ENCODE measurements at regions not wholly inside any gene's neighbourhood (a gene's known extent, or its start where the extent isn't known, plus 50 kb on each side); places are given as distances from the start of the nearest gene placed in this dataset.

DNA sequence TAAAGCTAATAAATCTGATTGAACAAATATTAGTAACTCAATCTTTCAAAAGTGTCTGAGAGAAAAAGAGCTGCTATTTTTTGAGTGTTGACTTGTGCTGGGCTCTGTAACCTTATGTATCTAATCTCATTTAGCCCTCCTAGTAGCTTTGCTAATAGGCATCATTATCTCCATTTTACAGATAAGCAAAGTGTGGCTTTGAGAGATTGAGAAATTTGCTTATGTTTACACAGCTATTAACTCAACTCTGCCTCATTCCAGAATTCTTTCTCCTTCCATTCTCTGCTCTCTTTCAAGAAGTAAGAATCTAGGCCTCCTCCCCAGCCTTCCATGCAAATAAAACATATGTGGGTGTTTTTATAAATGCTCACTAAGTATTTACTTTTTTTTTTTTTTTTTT, 137.8 kb downstream of the GATA3 start (continued):
- TF ChIP-seq EHMT2 (IDR thresholded peaks at IDR 0.05; ENCODE audit: low read depth) (no peak), RAD21 (conservative IDR thresholded peaks at IDR 0.05 in 1 of 2, IDR thresholded peaks at IDR 0.05 in 1 of 2) (no peak), CHD2 (IDR thresholded peaks at IDR 0.05; ENCODE audit: low read length, partially characterized antibody) (no peak), HDAC2 (IDR thresholded peaks at IDR 0.05) (no peak), FOSB (CRISPR knock-in tag; IDR thresholded peaks at IDR 0.05) (no peak), CHD4 (IDR thresholded peaks at IDR 0.05; ENCODE audit: borderline replicate concordance) (no peak), ZFP36 (IDR thresholded peaks at IDR 0.05; ENCODE audit: borderline replicate concordance, partially characterized antibody) (no peak)
- TF ChIP-seq, protein P1, sequence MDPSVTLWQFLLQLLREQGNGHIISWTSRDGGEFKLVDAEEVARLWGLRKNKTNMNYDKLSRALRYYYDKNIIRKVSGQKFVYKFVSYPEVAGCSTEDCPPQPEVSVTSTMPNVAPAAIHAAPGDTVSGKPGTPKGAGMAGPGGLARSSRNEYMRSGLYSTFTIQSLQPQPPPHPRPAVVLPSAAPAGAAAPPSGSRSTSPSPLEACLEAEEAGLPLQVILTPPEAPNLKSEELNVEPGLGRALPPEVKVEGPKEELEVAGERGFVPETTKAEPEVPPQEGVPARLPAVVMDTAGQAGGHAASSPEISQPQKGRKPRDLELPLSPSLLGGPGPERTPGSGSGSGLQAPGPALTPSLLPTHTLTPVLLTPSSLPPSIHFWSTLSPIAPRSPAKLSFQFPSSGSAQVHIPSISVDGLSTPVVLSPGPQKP (IDR thresholded peaks at IDR 0.05; ENCODE audit: low read depth, low read length), result no peak
- TF ChIP-seq, protein P2, sequence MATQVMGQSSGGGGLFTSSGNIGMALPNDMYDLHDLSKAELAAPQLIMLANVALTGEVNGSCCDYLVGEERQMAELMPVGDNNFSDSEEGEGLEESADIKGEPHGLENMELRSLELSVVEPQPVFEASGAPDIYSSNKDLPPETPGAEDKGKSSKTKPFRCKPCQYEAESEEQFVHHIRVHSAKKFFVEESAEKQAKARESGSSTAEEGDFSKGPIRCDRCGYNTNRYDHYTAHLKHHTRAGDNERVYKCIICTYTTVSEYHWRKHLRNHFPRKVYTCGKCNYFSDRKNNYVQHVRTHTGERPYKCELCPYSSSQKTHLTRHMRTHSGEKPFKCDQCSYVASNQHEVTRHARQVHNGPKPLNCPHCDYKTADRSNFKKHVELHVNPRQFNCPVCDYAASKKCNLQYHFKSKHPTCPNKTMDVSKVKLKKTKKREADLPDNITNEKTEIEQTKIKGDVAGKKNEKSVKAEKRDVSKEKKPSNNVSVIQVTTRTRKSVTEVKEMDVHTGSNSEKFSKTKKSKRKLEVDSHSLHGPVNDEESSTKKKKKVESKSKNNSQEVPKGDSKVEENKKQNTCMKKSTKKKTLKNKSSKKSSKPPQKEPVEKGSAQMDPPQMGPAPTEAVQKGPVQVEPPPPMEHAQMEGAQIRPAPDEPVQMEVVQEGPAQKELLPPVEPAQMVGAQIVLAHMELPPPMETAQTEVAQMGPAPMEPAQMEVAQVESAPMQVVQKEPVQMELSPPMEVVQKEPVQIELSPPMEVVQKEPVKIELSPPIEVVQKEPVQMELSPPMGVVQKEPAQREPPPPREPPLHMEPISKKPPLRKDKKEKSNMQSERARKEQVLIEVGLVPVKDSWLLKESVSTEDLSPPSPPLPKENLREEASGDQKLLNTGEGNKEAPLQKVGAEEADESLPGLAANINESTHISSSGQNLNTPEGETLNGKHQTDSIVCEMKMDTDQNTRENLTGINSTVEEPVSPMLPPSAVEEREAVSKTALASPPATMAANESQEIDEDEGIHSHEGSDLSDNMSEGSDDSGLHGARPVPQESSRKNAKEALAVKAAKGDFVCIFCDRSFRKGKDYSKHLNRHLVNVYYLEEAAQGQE (IDR thresholded peaks at IDR 0.05), result no peak

DNA sequence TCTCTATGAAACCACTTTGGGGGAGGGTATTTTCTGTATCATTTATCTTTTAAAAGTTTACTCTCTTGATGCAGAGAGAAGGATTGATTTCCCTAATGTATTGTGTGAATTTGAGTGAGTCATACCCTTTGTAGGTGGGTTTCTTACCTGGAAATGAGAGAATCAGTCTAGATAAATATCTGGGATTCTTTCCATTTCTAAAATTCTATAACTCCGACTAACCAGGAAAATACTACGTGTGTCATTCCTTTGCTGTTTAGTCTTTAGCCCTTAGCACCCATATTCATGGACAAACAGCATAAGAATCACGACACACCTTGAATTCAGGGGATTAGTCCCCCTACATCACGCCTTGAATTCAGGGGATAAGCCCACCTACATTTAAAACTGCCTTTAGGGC, 139.1 kb downstream of the GATA3 start:
- no peaks in the 10 kb centered on the region for H3K9me3 ChIP-seq
- ATAC-seq, result no peak
- no peak overlapping the region for H3K27ac ChIP-seq
- POLR2A ChIA-PET, result no interaction called here
- no peak for FAIRE-seq
- TF ChIP-seq KDM5A (IDR thresholded peaks at IDR 0.05) (no peak), JUN (IDR thresholded peaks at IDR 0.05) (no peak), NPAS2 (CRISPR knock-in tag; IDR thresholded peaks at IDR 0.05; ENCODE audit: borderline replicate concordance) (no peak), GATA3 (IDR thresholded peaks at IDR 0.05; ENCODE audit: borderline replicate concordance) (no peak), ZSCAN20 (CRISPR knock-in tag; IDR thresholded peaks at IDR 0.05) (no peak), HOXA7 (CRISPR knock-in tag; IDR thresholded peaks at IDR 0.05) (no peak), CEBPB (IDR thresholded peaks at IDR 0.05) (no peak), MYC (IDR thresholded peaks at IDR 0.05; ENCODE audit: borderline replicate concordance, low read length) (no peak), TP53 (CRISPR knock-in tag; IDR thresholded peaks at IDR 0.05) (no peak), RNF2 (IDR thresholded peaks at IDR 0.05; ENCODE audit: borderline replicate concordance, low read depth) (no peak), CHD2 (IDR thresholded peaks at IDR 0.05; ENCODE audit: low read length, partially characterized antibody) (no peak), MAFK (IDR thresholded peaks at IDR 0.05; ENCODE audit: partially characterized antibody) (no peak), PHF8 (IDR thresholded peaks at IDR 0.05; ENCODE audit: borderline replicate concordance, low read depth) (no peak), MAZ (IDR thresholded peaks at IDR 0.05; ENCODE audit: borderline replicate concordance, low read depth, low read length) (no peak), CHD4 (IDR thresholded peaks at IDR 0.05; ENCODE audit: borderline replicate concordance) (no peak)
- TF ChIP-seq, protein P3, sequence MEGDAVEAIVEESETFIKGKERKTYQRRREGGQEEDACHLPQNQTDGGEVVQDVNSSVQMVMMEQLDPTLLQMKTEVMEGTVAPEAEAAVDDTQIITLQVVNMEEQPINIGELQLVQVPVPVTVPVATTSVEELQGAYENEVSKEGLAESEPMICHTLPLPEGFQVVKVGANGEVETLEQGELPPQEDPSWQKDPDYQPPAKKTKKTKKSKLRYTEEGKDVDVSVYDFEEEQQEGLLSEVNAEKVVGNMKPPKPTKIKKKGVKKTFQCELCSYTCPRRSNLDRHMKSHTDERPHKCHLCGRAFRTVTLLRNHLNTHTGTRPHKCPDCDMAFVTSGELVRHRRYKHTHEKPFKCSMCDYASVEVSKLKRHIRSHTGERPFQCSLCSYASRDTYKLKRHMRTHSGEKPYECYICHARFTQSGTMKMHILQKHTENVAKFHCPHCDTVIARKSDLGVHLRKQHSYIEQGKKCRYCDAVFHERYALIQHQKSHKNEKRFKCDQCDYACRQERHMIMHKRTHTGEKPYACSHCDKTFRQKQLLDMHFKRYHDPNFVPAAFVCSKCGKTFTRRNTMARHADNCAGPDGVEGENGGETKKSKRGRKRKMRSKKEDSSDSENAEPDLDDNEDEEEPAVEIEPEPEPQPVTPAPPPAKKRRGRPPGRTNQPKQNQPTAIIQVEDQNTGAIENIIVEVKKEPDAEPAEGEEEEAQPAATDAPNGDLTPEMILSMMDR (IDR thresholded peaks at IDR 0.05), result no peak
- TF ChIP-seq, protein P2 (IDR thresholded peaks at IDR 0.05), result no peak
- TF ChIP-seq, protein P4, sequence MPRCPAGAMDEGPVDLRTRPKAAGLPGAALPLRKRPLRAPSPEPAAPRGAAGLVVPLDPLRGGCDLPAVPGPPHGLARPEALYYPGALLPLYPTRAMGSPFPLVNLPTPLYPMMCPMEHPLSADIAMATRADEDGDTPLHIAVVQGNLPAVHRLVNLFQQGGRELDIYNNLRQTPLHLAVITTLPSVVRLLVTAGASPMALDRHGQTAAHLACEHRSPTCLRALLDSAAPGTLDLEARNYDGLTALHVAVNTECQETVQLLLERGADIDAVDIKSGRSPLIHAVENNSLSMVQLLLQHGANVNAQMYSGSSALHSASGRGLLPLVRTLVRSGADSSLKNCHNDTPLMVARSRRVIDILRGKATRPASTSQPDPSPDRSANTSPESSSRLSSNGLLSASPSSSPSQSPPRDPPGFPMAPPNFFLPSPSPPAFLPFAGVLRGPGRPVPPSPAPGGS (IDR thresholded peaks at IDR 0.05), result no peak
- peaks cover 8% of the 10 kb centered on the region; the same call in 2 of the 3 replicates for H3K4me1 ChIP-seq
- no peak for DNase-seq (ENCODE audit: low read depth in 1 of 2, low spot score in 1 of 2)
- CTCF ChIA-PET, result no interaction called here
- H3K4me2 ChIP-seq, result peak overlapping the region; percentile 9; the same call in 1 of the 3 replicates
- no peak overlapping the region for H3K4me3 ChIP-seq
- WGBS (ENCODE audit: missing lambda C conversion rate), result 40% methylated on average over 4 of the region's 4 CpGs
